WI38 (cell line): ENCODE measurements at regions not wholly inside any gene's neighbourhood (a gene's known extent, or its start where the extent isn't known, plus 50 kb on each side); places are given as distances from the start of the nearest gene placed in this dataset.
"Not testable (repeated sequence)": the region's sequence is repeated elsewhere in the genome, so short reads cannot be mapped to it uniquely, and the experiment has no call there.

Source experiments
- H3K4me3 ChIP-seq: 2 replicates; pipeline ENCODE4 v1.5.1; 2011; ENCODE audit warnings: low read depth, mild to moderate bottlenecking, control low read depth, low read length
- TF ChIP-seq, protein P1 (sequence below): IDR thresholded peaks from 2 replicates; pipeline ENCODE4 v1.5.1; 2012; ENCODE audit warnings: low read depth, mild to moderate bottlenecking, control low read depth, low read length

DNA sequence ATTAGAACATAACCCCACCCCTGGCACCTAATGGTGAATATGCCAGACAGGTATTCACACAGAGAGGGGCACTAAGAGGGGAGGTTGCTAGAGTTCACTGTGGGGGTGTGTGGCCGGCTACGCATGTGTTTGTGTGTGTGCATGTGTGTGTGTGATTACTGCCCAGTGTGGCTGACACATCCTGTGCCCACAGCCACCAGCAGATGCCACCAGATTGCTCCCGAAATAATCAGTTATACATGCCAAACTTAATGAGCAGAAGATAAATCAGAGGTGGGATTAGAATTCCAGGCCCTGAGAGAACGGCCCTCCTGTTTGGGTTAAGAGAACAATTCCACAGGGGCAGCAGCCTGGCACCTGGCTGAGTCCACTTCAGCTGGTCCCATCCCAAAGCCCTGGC, 91.8 kb upstream of the TBCA start:
- TF ChIP-seq, protein P1, sequence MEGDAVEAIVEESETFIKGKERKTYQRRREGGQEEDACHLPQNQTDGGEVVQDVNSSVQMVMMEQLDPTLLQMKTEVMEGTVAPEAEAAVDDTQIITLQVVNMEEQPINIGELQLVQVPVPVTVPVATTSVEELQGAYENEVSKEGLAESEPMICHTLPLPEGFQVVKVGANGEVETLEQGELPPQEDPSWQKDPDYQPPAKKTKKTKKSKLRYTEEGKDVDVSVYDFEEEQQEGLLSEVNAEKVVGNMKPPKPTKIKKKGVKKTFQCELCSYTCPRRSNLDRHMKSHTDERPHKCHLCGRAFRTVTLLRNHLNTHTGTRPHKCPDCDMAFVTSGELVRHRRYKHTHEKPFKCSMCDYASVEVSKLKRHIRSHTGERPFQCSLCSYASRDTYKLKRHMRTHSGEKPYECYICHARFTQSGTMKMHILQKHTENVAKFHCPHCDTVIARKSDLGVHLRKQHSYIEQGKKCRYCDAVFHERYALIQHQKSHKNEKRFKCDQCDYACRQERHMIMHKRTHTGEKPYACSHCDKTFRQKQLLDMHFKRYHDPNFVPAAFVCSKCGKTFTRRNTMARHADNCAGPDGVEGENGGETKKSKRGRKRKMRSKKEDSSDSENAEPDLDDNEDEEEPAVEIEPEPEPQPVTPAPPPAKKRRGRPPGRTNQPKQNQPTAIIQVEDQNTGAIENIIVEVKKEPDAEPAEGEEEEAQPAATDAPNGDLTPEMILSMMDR, result no peak
- H3K4me3 ChIP-seq, result no peak overlapping the region

DNA sequence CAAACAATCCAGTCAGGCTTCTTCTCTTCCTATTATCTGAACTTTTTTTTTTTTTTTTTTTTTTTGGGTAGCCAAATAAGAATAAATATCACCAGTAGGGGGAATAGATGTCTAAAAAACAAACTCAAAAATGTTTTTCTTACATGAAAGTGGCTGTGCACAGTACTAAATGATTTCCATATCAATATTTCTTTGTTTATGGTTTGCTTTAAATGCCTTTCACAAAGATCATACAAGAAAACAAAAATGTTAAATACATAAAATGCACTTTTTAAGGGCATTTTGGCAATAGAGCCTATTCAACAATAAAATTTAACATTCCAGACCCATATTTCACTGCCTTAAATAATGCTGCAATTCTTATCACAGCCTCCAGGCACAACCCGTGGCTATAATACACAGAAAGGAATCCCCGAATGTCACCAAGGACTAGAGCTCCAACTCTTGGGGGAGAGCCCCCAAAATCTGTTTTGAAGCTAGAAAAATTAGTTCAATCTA, 91.1 kb upstream of the TBCA start:
- TF ChIP-seq, protein P1, result 0 out of 2 replicates have a peak, but pooled peaks have one; percentile 0
- H3K4me3 ChIP-seq, result no peak overlapping the region

DNA sequence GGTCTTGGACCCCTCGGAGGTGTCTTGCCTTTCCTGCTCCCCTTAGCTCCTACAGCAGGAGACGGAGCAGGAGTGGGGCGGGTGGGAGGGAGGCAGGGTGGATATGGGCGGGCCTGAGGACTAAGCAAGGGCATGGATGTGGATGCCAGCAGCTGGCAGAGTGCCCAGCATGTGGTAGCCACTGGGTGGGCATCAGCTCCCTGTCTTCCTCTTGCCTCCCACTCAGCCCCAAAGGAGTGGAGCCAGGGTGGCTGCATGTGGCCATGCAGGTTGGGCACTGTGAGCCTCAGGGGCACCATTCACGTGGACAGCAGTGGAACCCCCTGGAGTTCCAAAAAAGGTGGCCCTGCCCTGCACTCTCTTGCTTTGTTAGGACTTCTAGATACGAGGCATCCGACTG, 90.1 kb upstream of the TBCA start:
- TF ChIP-seq, protein P1, result no peak
- H3K4me3 ChIP-seq, result no peak overlapping the region

DNA sequence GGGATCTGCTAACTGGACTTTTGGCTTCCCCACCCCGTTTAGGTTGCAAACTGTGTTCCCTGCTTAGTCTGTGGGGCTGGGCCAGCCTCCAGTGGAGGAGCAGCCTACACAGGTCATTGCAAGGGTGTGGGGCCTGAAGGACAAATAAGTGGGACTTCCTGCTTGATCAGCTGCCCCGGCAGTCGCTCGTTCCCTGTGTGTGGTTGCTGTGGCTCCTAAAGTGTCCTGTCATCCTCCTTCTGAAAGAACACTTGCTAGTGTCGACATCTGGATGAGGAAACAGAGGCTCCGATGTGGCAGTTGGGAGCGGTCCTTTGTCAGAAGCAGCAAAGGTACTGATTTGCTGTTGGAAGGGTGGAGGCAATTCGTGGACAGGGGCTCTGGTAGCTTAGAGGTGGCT, 88.9 kb upstream of the TBCA start:
- no peak overlapping the region for H3K4me3 ChIP-seq
- TF ChIP-seq, protein P1, result no peak

DNA sequence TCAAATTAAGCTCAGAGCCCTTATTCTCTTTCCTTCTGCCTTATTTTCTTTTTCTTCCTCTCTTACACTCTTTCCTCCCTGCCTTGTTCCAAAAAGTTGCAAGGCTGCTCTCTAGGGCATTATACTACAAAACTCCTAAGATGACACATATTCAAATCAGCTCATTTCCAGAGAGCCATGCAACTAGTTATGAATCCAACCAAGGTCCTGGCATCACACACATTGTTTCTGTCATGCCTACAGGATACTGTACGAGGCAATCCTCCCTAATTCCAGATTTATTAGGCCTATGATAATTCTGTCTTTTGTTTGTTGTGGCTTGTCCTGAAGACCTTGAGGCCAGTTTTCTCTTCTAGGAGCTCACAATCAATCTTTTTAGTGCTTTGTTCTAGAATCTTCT, 87.0 kb upstream of the TBCA start:
- no peak overlapping the region for H3K4me3 ChIP-seq
- TF ChIP-seq, protein P1, result no peak

DNA sequence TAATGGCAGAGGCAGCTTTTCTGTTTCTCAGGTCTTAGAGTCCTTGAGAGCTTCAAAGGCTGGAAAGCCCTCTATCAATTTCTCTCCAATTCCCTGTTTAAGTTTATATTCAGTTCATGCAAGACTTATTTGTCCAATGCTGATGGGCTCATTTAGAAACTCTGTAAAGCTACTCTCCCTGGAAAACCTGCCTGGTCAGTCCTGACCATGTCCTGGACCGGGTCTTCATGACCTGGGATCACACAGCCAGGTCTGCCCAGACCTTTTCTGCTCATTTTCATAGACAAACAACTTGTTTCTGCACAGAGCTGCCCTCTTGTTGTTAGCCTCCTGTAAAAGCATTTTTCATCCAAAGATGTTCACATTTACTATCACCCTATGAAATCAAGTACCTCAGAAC, 85.4 kb upstream of the TBCA start:
- TF ChIP-seq, protein P1, result no peak

DNA sequence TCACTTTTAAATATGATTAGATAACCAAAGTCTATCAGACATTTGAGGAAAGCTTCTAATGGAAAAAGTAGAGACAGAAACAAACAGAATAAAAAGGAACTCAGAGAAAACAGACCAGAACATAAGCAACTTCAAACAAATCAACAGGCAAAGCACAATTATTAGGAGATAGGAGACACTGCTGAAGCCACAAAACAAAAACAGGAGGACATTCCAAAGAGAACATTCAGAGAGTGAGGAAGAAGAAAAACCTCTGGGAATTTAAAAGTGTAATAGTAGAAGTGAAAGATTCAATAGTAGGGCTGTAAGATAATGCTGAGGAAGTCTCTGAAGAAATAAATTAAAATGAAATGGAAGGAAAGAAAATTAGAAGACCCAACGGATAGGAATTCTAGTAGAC, 83.2 kb upstream of the TBCA start:
- TF ChIP-seq, protein P1, result no peak

More for the DNA sequence above, 85.4 kb upstream of the TBCA start:
- no peak overlapping the region for H3K4me3 ChIP-seq

DNA sequence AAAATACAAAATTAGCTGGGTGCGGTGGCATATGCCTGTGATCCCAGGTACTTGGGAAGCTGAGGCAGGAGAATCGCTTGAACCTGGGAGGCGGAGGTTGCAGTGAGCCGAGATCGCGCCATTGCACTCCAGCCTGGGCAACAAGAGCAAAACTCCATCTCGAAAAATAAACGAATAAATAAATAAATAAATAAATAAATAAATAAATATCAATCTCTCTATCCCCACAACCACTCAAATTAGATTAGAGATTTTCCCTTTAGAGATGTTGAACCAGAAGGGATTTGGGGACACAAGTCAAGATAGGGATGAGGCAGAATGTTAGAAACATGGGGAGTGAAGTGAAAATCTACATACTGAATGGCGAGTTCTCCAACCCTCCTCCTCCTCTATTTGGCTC, 82.5 kb upstream of the TBCA start:
- not testable (repeated sequence) for H3K4me3 ChIP-seq

More for the DNA sequence above, 83.2 kb upstream of the TBCA start:
- H3K4me3 ChIP-seq, result no peak overlapping the region
